ENCODE measurements at regions not wholly inside any gene's neighbourhood (a gene's known extent, or its start where the extent isn't known, plus 50 kb on each side); places are given as distances from the start of the nearest gene placed in this dataset.

DNA sequence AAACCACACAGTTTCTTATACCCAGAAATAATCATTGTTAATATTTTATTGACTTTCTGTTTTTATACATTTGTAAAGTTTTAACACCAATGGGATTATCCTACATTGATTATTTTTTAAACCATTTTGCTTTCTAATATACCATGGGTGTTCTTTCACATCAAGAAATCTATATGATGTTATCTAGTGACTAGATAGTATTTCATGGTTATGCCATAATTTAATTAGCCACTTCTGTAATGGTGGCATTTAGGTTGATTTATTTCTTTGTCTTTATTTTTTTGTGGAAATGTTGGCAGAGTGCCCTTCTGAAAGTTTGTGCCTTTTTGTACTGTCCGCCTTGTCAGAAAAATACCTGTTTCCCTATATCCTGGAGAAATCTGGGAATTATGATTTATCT lies 193.3 kb downstream of the CEP135 start:
- TF ChIP-seq CTCF (IDR thresholded peaks at IDR 0.05) (no peak), POLR2A (IDR thresholded peaks at IDR 0.05) (no peak), POLR2AphosphoS5 (IDR thresholded peaks at IDR 0.05) (no peak)
